H1 (cell line): ENCODE measurements at regions not wholly inside any gene's neighbourhood (a gene's known extent, or its start where the extent isn't known, plus 50 kb on each side); places are given as distances from the start of the nearest gene placed in this dataset.

Source experiments
- USF2 ChIP-seq: IDR thresholded peaks from 2 replicates; pipeline ENCODE4 v1.6.1; 2011; ENCODE audit warnings: low read length, improper control_type of control experiment

- no peak for TF ChIP-seq USF2
These were observed 286.1 kb upstream of the ID2 start (continued) for GRCh38 chr2:8395718-8396117.
